Activated T-cell treated with anti-CD3 and anti-CD28 coated beads for 48 hours (primary cell): ENCODE measurements at regions not wholly inside any gene's neighbourhood (a gene's known extent, or its start where the extent isn't known, plus 50 kb on each side); places are given as distances from the start of the nearest gene placed in this dataset.
"Not testable (repeated sequence)": the region's sequence is repeated elsewhere in the genome, so short reads cannot be mapped to it uniquely, and the experiment has no call there.

Experiments used
- DNase-seq: peaks from one replicate; pipeline ENCODE4 v3.0.0-alpha.2; 2020; ENCODE audit warnings: low read depth

DNA sequence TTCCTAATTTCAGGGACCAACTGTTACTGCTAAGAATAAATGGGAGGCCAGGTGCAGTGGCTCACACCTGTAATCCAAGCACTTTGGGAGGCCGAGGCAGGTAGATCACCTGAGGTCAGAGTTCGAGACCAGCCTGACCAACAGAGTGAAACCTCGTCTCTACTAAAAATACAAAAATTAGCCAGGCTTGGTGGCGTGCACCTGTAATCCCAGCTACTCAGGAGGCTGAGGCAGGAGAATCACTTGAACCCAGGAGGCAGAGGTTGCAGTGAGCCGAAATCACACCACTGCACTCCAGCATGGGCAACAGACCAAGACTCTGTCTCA lies 95.6 kb upstream of the CHD2 start:
- not testable (repeated sequence) for DNase-seq

- no peak for DNase-seq
Observed at GRCh38 chr15:92805080-92805690, 94.9 kb upstream of the CHD2 start.

- not testable (repeated sequence) for DNase-seq
Observed at GRCh38 chr15:92806171-92806570, 94.0 kb upstream of the CHD2 start.

- DNase-seq, result no peak
Observed at GRCh38 chr15:92806763-92807162, 93.4 kb upstream of the CHD2 start.

- DNase-seq, result no peak
Observed at GRCh38 chr15:92807971-92808571, 92.1 kb upstream of the CHD2 start.

DNA sequence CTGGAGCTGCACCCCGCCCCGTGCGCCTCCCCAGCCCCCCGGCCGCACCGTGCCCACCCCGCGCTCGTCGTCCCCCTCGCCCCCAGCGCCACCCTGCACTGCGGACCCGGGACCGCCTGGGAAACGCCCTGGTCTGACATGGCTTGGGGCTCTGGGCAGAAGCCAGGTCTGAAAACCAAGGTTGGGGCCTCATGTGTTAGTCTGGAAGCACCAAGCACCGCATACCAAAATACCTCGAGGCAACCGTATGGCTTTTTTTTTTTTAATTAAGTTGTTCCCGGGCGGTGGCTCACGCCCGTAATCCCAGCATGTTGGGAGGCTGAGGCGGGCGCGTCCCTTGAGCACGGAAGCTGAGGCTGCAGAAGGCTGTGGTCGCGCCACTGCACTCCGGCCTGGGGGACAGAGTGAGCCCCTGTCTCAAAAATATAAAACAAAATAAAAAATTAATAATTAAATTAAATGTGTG lies 91.5 kb upstream of the CHD2 start:
- no peak for DNase-seq

GRCh38 chr15:92809064-92809879 lies 90.9 kb upstream of the CHD2 start:
- DNase-seq, result peak; percentile 100

GRCh38 chr15:92809880-92810361 lies 90.2 kb upstream of the CHD2 start:
- DNase-seq, result no peak

- no peak for DNase-seq
Observed at GRCh38 chr15:92810418-92811138, 89.5 kb upstream of the CHD2 start.

DNA sequence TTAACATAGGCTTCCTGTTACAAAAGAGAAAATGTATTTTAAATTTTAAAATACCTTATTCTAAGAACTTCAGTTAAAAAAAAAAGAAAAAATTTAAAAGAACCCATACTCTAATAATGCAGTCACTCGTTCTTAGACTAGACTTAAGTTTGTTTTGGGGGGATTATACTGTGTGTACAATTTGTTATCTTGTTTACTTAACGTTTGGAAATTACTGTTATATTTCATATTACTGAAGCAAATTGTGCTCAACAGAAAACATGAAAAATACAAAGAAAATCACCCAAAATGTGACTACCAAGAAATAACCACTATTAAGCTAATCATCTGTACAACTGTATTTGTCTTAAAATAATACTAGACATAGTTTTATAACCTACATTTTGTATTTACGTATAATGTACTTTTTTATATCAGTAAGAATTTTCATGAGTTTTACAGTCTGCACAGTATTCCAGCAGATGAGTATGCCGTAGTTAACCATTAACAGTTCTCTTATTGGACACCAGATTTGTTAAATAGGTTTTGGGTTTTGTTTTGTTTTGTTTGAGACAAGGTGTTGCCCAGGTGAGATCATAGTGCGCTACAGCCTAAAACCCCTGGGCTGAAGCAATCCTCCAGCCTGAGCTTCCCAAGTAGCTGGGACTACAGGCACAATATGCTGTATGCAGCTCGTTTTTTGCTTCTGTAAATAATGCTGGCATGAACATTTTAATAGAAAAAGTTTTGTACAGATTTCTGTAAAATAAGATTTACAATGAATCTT lies 88.8 kb upstream of the CHD2 start:
- no peak for DNase-seq

GRCh38 chr15:92812271-92812670 lies 87.9 kb upstream of the CHD2 start:
- DNase-seq, result no peak

GRCh38 chr15:92813485-92813884 lies 86.6 kb upstream of the CHD2 start:
- no peak for DNase-seq

GRCh38 chr15:92817339-92817886 lies 82.7 kb upstream of the CHD2 start:
- no peak for DNase-seq

- no peak for DNase-seq
Observed at GRCh38 chr15:92818651-92819277, 81.4 kb upstream of the CHD2 start.

- DNase-seq, result no peak
Observed at GRCh38 chr15:92819278-92820235, 80.6 kb upstream of the CHD2 start.

DNA sequence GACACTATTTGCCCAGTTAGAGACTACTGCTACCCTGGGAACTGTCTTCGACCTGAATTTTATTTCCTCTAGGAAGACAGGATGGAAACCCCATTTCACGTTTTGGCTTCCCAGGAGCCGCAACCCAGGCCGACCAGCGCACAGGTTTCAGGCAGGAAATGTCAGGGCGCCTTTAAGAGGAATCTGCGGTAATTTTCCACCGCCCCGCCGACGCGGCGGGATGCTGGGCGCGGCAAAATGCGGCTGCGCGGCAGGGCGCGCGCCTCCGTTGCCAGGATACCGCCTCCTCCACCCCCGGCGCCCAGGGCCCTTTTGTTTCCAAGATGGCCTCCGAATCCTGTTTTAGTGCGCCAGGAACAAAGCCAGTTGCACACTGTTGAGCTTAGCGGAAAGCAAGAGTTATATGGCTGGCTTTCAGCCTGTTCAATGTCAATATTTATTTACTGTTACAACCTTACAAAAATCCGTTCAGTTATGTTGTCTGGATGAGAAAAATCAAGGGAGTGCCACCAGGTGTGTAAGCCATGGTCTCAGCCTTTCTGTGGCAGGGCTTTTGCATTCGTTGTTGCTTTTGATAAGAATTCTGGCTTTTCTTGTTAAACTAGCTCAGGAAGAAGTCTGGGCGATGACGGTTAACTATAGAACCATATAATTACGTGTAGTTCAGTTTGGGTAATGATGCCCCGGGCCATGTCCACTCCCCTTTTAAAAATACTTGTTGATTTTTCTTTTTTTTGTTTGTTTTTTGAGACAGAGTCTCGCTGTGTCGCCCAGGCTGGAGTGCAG lies 79.7 kb upstream of the CHD2 start:
- peak; percentile 85 for DNase-seq

- DNase-seq, result no peak
Observed at GRCh38 chr15:92821491-92822116, 78.5 kb upstream of the CHD2 start.
